CD8-positive, alpha-beta memory T cell (primary cell): ENCODE measurements at regions not wholly inside any gene's neighbourhood (a gene's known extent, or its start where the extent isn't known, plus 50 kb on each side); places are given as distances from the start of the nearest gene placed in this dataset.
A peak's percentile ranks its signal among the peaks of the same experiment; 100 is the strongest.

Experiments used
- CTCF ChIA-PET: fragments of 350-600 bp; sonication (Branson Sonifier 250); formaldehyde crosslinking; loops from one replicate; lab custom pipeline; 2021; ENCODE audit warnings: antibody characterized with exemption; lab: Charles Lee
- POLR2A ChIA-PET: fragments of 350-600 bp; sonication (Branson Sonifier 250); formaldehyde crosslinking; loops from one replicate; lab custom pipeline; 2021; ENCODE audit warnings: antibody characterized with exemption; lab: Charles Lee
- DNase-seq, 5 donors: peaks; one replicate each; pipeline versions ENCODE4 v3.0.0 to v3.0.0-alpha.2; 2020 to 2022; ENCODE audit warnings: mixed read lengths in 1 of 5
- H3K27ac ChIP-seq: one replicate; pipeline ENCODE4 v1.7.0; 2013; ENCODE audit warnings: low read depth, mild to moderate bottlenecking, low read length, moderate library complexity
- H3K27me3 ChIP-seq: 2 replicates; pipeline ENCODE4 v1.7.0; 2013; ENCODE audit warnings: low read length, mild to moderate bottlenecking; ENCODE audit not compliant: insufficient read depth, poor library complexity, severe bottlenecking
- H3K36me3 ChIP-seq: 2 replicates; pipeline ENCODE4 v1.7.0; 2013; ENCODE audit warnings: mild to moderate bottlenecking, low read length, moderate library complexity; ENCODE audit not compliant: insufficient read depth
- H3K4me1 ChIP-seq: 2 replicates; pipeline ENCODE4 v1.7.0; 2013; ENCODE audit warnings: mild to moderate bottlenecking, low read length, moderate library complexity; ENCODE audit not compliant: insufficient read depth
- H3K4me3 ChIP-seq: 2 replicates; pipeline ENCODE4 v1.7.0; 2013; ENCODE audit warnings: mild to moderate bottlenecking, low read length
- H3K9me3 ChIP-seq: 2 replicates; pipeline ENCODE4 v1.7.0; 2013; ENCODE audit warnings: mild to moderate bottlenecking, low read length
- H3K27ac Mint-ChIP-seq, 8 donors: one replicate each; pipeline ENCODE4 v1.8.0; 2020 to 2021; ENCODE audit warnings: mixed read lengths in 8 of 8, mild to moderate bottlenecking in 6 of 8, inconsistent platforms in 3 of 8, moderate library complexity in 3 of 8
- H3K27me3 Mint-ChIP-seq, 2 donors: one replicate each; pipeline ENCODE4 v1.8.0; 2020 to 2021; ENCODE audit warnings: mixed read lengths in 2 of 2, mild to moderate bottlenecking in 1 of 2, moderate library complexity in 1 of 2
- H3K36me3 Mint-ChIP-seq, 3 donors: one replicate each; pipeline ENCODE4 v1.8.0; 2020 to 2021; ENCODE audit warnings: mixed read lengths in 3 of 3, inconsistent platforms in 1 of 3, mild to moderate bottlenecking in 1 of 3
- H3K4me1 Mint-ChIP-seq, 3 donors: one replicate each; pipeline ENCODE4 v1.8.0; 2020 to 2021; ENCODE audit warnings: mixed read lengths in 3 of 3, inconsistent platforms in 1 of 3, mild to moderate bottlenecking in 1 of 3
- H3K4me3 Mint-ChIP-seq, 7 donors: one replicate each; pipeline ENCODE4 v1.8.0; 2020 to 2021; ENCODE audit warnings: mixed read lengths in 7 of 7, mild to moderate bottlenecking in 6 of 7, moderate library complexity in 4 of 7, inconsistent platforms in 2 of 7
- H3K9me3 Mint-ChIP-seq, 5 donors: one replicate each; pipeline ENCODE4 v1.8.0; 2020 to 2022; ENCODE audit warnings: mixed read lengths in 5 of 5, mild to moderate bottlenecking in 3 of 5, moderate library complexity in 2 of 5, inconsistent platforms in 1 of 5

GRCh38 chr12:132391326-132392041 lies 62.1 kb upstream of the GALNT9 start:
- H3K4me3 Mint-ChIP-seq: no peak overlapping the region
- ChIA-PET POLR2A (no interaction called here), CTCF (no interaction called here)
- H3K27ac Mint-ChIP-seq: no peak overlapping the region
- H3K4me1 Mint-ChIP-seq: no peaks in the 10 kb centered on the region
- Histone ChIP-seq H3K27me3 (no peaks in the 10 kb centered on the region), H3K9me3 (no peaks in the 10 kb centered on the region), H3K4me3 (no peak overlapping the region), H3K27ac (no peak overlapping the region), H3K36me3 (no peaks in the 10 kb centered on the region), H3K4me1 (no peaks in the 10 kb centered on the region)
- DNase-seq: no peak
- peaks cover 2 to 24% of the 10 kb centered on the region in 2 donors for H3K27me3 Mint-ChIP-seq
- H3K36me3 Mint-ChIP-seq: no peaks in the 10 kb centered on the region
- no peaks in the 10 kb centered on the region for H3K9me3 Mint-ChIP-seq

- no peak for DNase-seq
- Mint-ChIP-seq H3K36me3 (no peaks in the 10 kb centered on the region), H3K27ac (peak overlapping the region in 1 of 8 donors; percentile 12), H3K4me3 (no peak overlapping the region), H3K27me3 (peaks cover 2 to 25% of the 10 kb centered on the region in 2 donors), H3K4me1 (no peaks in the 10 kb centered on the region), H3K9me3 (no peaks in the 10 kb centered on the region)
- ChIA-PET POLR2A (no interaction called here), CTCF (no interaction called here)
- Histone ChIP-seq H3K9me3 (no peaks in the 10 kb centered on the region), H3K4me1 (no peaks in the 10 kb centered on the region), H3K4me3 (no peak overlapping the region), H3K36me3 (no peaks in the 10 kb centered on the region), H3K27me3 (no peaks in the 10 kb centered on the region), H3K27ac (no peak overlapping the region)
These were observed 61.1 kb upstream of the GALNT9 start for GRCh38 chr12:132390287-132391076.

- Mint-ChIP-seq H3K4me3 (no peak overlapping the region), H3K27ac (no peak overlapping the region), H3K4me1 (no peaks in the 10 kb centered on the region), H3K36me3 (no peaks in the 10 kb centered on the region), H3K27me3 (peaks cover 4 to 25% of the 10 kb centered on the region in 2 donors), H3K9me3 (no peaks in the 10 kb centered on the region)
- H3K9me3 ChIP-seq: no peaks in the 10 kb centered on the region
- ChIA-PET CTCF (no interaction called here), POLR2A (no interaction called here)
- no peak overlapping the region for H3K4me3 ChIP-seq
- no peak overlapping the region for H3K27ac ChIP-seq
- no peak for DNase-seq
- H3K27me3 ChIP-seq: no peaks in the 10 kb centered on the region
- H3K4me1 ChIP-seq: no peaks in the 10 kb centered on the region
- H3K36me3 ChIP-seq: no peaks in the 10 kb centered on the region
These were observed 60.3 kb upstream of the GALNT9 start for GRCh38 chr12:132389526-132390286.

GRCh38 chr12:132389026-132389425 lies 59.6 kb upstream of the GALNT9 start:
- no peaks in the 10 kb centered on the region for H3K9me3 Mint-ChIP-seq
- no peak overlapping the region for H3K27ac Mint-ChIP-seq
- no peaks in the 10 kb centered on the region for H3K4me1 Mint-ChIP-seq
- no peak overlapping the region for H3K27ac ChIP-seq
- H3K4me3 ChIP-seq: no peak overlapping the region
- no peak for DNase-seq
- H3K4me1 ChIP-seq: no peaks in the 10 kb centered on the region
- no peaks in the 10 kb centered on the region for H3K9me3 ChIP-seq
- CTCF ChIA-PET: no interaction called here
- POLR2A ChIA-PET: no interaction called here
- no peaks in the 10 kb centered on the region for H3K36me3 ChIP-seq
- H3K4me3 Mint-ChIP-seq: no peak overlapping the region
- H3K27me3 Mint-ChIP-seq: peaks cover 4 to 25% of the 10 kb centered on the region in 2 donors
- no peaks in the 10 kb centered on the region for H3K27me3 ChIP-seq
- H3K36me3 Mint-ChIP-seq: no peaks in the 10 kb centered on the region

- H3K27me3 ChIP-seq: no peaks in the 10 kb centered on the region
- no peaks in the 10 kb centered on the region for H3K36me3 Mint-ChIP-seq
- no peak overlapping the region for H3K4me3 ChIP-seq
- H3K27ac Mint-ChIP-seq: no peak overlapping the region
- H3K36me3 ChIP-seq: no peaks in the 10 kb centered on the region
- H3K4me3 Mint-ChIP-seq: no peak overlapping the region
- no peaks in the 10 kb centered on the region for H3K9me3 Mint-ChIP-seq
- ChIA-PET POLR2A (no interaction called here), CTCF (interaction anchor here (0.7 kb wide), 1 partner anchor 143 kb away, joined by 3 read pairs; no protein-coding TSS in a partner anchor)
- DNase-seq: no peak
- H3K9me3 ChIP-seq: no peaks in the 10 kb centered on the region
- H3K27me3 Mint-ChIP-seq: peaks cover 4 to 25% of the 10 kb centered on the region in 2 donors
- no peak overlapping the region for H3K27ac ChIP-seq
- H3K4me1 ChIP-seq: no peaks in the 10 kb centered on the region
- H3K4me1 Mint-ChIP-seq: no peaks in the 10 kb centered on the region
These were observed 59.1 kb upstream of the GALNT9 start for GRCh38 chr12:132388379-132389015.

- H3K4me1 Mint-ChIP-seq: no peaks in the 10 kb centered on the region
- no peaks in the 10 kb centered on the region for H3K9me3 Mint-ChIP-seq
- H3K9me3 ChIP-seq: no peaks in the 10 kb centered on the region
- no peak overlapping the region for H3K27ac ChIP-seq
- H3K27me3 Mint-ChIP-seq: peaks cover 4 to 22% of the 10 kb centered on the region in 2 donors
- no peaks in the 10 kb centered on the region for H3K27me3 ChIP-seq
- no peaks in the 10 kb centered on the region for H3K36me3 Mint-ChIP-seq
- H3K27ac Mint-ChIP-seq: no peak overlapping the region
- POLR2A ChIA-PET: no interaction called here
- H3K4me3 ChIP-seq: no peak overlapping the region
- CTCF ChIA-PET: no interaction called here
- H3K4me1 ChIP-seq: no peaks in the 10 kb centered on the region
- no peaks in the 10 kb centered on the region for H3K36me3 ChIP-seq
- no peak for DNase-seq
- no peak overlapping the region for H3K4me3 Mint-ChIP-seq
These were observed 57.6 kb upstream of the GALNT9 start for GRCh38 chr12:132386926-132387497.

GRCh38 chr12:132385923-132386751 lies 56.7 kb upstream of the GALNT9 start:
- no peaks in the 10 kb centered on the region for H3K4me1 ChIP-seq
- peaks cover 4 to 20% of the 10 kb centered on the region in 2 donors for H3K27me3 Mint-ChIP-seq
- H3K9me3 Mint-ChIP-seq: no peaks in the 10 kb centered on the region
- no peaks in the 10 kb centered on the region for H3K4me1 Mint-ChIP-seq
- H3K27me3 ChIP-seq: no peaks in the 10 kb centered on the region
- H3K27ac ChIP-seq: no peak overlapping the region
- H3K36me3 ChIP-seq: no peaks in the 10 kb centered on the region
- H3K4me3 Mint-ChIP-seq: no peak overlapping the region
- no peak overlapping the region for H3K4me3 ChIP-seq
- no peak for DNase-seq
- ChIA-PET POLR2A (no interaction called here), CTCF (no interaction called here)
- no peaks in the 10 kb centered on the region for H3K36me3 Mint-ChIP-seq
- no peaks in the 10 kb centered on the region for H3K9me3 ChIP-seq
- H3K27ac Mint-ChIP-seq: no peak overlapping the region
